Esophagus squamous epithelium (tissue), 4 donors: ENCODE measurements at regions not wholly inside any gene's neighbourhood (a gene's known extent, or its start where the extent isn't known, plus 50 kb on each side); places are given as distances from the start of the nearest gene placed in this dataset.

Experiments used
- POLR2A ChIP-seq, 4 donors: fragments of 450-650 bp; IDR thresholded peaks; one replicate each; pipeline ENCODE4 v1.6.1; 2017; ENCODE audit warnings: antibody characterized with exemption in 4 of 4, mild to moderate bottlenecking in 4 of 4, moderate library complexity in 3 of 4
- TF ChIP-seq, protein P1 (sequence below), 6 experiments: fragments of 450-650 bp in 4 of 6; fragments of 200-600 bp in 2 of 6; sonication (generic) in 2 of 6; IDR thresholded peaks; one replicate each; pipeline ENCODE4 v1.5.1; 2016 to 2019; ENCODE audit warnings: antibody characterized with exemption in 6 of 6, mild to moderate bottlenecking in 4 of 6, moderate library complexity in 4 of 6

DNA sequence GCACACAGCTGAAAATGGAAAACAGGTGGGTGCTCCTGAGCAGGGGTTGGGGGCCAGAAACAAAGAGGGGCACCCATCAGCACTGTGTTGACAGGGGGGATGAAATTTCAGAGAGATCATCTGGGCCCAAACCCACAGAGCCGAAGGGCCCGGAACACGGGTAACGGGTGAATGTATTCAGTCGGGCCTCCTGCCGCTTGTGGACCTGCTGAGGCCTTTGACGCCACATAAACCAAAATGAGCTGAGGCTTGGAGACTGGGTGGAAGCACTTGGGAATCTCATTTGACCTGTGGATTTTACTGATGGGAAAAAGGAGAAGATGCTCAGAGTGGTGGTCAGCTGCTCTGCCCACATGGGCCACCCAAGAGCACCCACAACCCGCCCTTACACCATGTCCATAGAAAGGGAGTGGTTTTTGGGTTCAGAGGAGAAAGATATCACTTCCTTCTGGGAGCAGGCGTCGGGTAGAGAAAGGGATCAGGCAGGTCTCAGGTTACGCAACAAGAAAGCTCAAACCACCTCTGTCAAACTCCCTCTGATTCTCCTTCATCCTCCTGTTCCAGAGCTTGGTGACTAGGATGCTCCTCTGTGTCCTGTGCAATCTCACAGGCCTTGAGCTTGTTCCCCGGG, 106.8 kb upstream of the BCL2L14 start:
- TF ChIP-seq, protein P1, sequence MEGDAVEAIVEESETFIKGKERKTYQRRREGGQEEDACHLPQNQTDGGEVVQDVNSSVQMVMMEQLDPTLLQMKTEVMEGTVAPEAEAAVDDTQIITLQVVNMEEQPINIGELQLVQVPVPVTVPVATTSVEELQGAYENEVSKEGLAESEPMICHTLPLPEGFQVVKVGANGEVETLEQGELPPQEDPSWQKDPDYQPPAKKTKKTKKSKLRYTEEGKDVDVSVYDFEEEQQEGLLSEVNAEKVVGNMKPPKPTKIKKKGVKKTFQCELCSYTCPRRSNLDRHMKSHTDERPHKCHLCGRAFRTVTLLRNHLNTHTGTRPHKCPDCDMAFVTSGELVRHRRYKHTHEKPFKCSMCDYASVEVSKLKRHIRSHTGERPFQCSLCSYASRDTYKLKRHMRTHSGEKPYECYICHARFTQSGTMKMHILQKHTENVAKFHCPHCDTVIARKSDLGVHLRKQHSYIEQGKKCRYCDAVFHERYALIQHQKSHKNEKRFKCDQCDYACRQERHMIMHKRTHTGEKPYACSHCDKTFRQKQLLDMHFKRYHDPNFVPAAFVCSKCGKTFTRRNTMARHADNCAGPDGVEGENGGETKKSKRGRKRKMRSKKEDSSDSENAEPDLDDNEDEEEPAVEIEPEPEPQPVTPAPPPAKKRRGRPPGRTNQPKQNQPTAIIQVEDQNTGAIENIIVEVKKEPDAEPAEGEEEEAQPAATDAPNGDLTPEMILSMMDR (IDR thresholded peaks at IDR 0.05) = no peak
- TF ChIP-seq POLR2A (IDR thresholded peaks at IDR 0.05) = no peak
